ENCODE measurements at regions not wholly inside any gene's neighbourhood (a gene's known extent, or its start where the extent isn't known, plus 50 kb on each side); places are given as distances from the start of the nearest gene placed in this dataset.
"Not testable (repeated sequence)": the region's sequence is repeated elsewhere in the genome, so short reads cannot be mapped to it uniquely, and the experiment has no call there.

DNA sequence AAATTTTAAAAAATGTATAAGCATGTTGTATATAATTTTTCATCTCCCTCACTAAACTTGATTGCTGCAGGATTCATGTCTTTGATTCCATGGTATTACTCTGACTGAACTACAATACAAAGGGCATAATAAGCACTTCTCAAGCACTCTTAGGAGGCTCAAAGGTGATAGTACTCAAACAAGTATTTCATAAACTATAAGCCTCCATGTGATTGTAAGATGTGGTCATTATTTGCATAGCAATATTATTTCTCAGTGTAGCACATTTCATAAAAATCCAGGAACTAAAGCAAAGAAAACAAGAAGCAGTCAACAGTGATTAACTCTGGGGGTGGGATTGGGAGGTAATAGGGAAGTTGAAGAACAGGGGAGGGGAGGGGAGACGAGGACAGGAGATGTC, 106.2 kb upstream of the DPT start:
- Histone ChIP-seq H3K4me1 (ENCODE audit: insufficient read depth, low read length) (peaks cover 14% of the 10 kb centered on the region), H3K4me3 (ENCODE audit: low read length in 2 of 2) (no peak overlapping the region), H3K27me3 (ENCODE audit: insufficient read depth, low read length) (no peaks in the 10 kb centered on the region), H3K9me3 (ENCODE audit: control insufficient read depth in 1 of 2, low read length in 2 of 2) (no peaks in the 10 kb centered on the region), H3K27ac (ENCODE audit: low read depth, low read length) (no peak overlapping the region), H3K36me3 (ENCODE audit: insufficient read depth, low read length) (no peaks in the 10 kb centered on the region)
- peaks cover 0 to 2% (median 0%) of the 10 kb centered on the region in 8 donors for H3K9me3 Mint-ChIP-seq
- CTCF ChIA-PET (ENCODE audit: partially characterized antibody), result no interaction called here
- no peak overlapping the region for H3K27ac Mint-ChIP-seq
- intact Hi-C loops (cut with micrococcal nuclease), result no loop called here
- no peak for DNase-seq
- peaks cover 0 to 3% of the 10 kb centered on the region in 2 donors for H3K27me3 Mint-ChIP-seq
- POLR2A ChIA-PET (ENCODE audit: partially characterized antibody), result no interaction called here
- H3K4me1 Mint-ChIP-seq, result peaks cover 7 to 17% (median 11%) of the 10 kb centered on the region in 4 donors
- H3K36me3 Mint-ChIP-seq, result no peaks in the 10 kb centered on the region
- H3K4me3 Mint-ChIP-seq, result no peak overlapping the region

DNA sequence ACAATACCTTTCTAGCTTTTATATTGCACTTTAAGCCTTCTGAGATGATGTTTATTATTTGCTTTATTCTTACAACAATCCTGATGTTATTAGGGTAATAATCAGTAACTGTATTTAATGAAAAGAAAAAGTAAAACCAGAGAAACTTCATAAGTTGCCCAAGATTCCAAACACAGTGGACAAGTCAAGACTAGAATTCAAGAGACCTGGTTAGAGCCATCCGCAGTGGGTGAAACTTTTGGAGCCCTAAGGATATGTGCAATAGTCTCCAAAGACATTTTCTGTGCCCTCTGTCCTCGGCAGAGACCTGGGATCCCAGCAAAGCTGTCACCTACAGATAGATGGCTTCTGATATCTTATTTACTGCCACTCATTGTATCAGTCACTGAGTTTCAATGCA, 106.8 kb upstream of the DPT start:
- H3K4me3 ChIP-seq (ENCODE audit: low read length in 2 of 2), result no peak overlapping the region
- no peaks in the 10 kb centered on the region for H3K9me3 ChIP-seq (ENCODE audit: control insufficient read depth in 1 of 2, low read length in 2 of 2)
- H3K27me3 ChIP-seq (ENCODE audit: insufficient read depth, low read length), result no peaks in the 10 kb centered on the region
- Mint-ChIP-seq H3K27me3 (peaks cover 0 to 3% of the 10 kb centered on the region in 2 donors), H3K36me3 (no peaks in the 10 kb centered on the region), H3K4me3 (no peak overlapping the region), H3K9me3 (peaks cover 0 to 2% (median 0%) of the 10 kb centered on the region in 8 donors), H3K4me1 (peaks cover 7 to 17% (median 11%) of the 10 kb centered on the region in 4 donors), H3K27ac (no peak overlapping the region)
- no peak for DNase-seq
- H3K36me3 ChIP-seq (ENCODE audit: insufficient read depth, low read length), result no peaks in the 10 kb centered on the region
- intact Hi-C loops (cut with micrococcal nuclease), result no loop called here
- ChIA-PET CTCF (ENCODE audit: partially characterized antibody) (no interaction called here), POLR2A (ENCODE audit: partially characterized antibody) (no interaction called here)
- H3K4me1 ChIP-seq (ENCODE audit: insufficient read depth, low read length), result peaks cover 14% of the 10 kb centered on the region
- H3K27ac ChIP-seq (ENCODE audit: low read depth, low read length), result no peak overlapping the region

DNA sequence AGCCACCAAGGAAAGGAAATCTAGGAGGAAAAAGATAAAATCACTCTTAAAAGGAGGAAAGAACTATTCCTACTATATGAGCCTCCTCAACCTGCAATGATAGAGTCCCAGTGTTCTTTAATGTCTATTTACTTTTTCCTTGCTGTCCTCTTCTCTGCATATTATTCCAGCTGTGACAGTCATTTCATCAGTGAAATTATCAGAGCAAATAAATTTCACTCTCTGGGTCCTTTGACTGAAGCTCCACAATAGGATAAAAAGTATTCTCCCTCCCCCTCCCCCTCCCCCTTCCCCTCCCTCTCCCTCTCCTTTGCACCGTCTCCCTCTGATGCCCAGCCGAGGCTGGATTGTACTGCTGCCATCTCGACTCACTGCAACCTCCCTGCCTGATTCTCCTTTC, 107.5 kb upstream of the DPT start:
- CTCF ChIA-PET (ENCODE audit: partially characterized antibody), result no interaction called here
- Mint-ChIP-seq H3K27ac (no peak overlapping the region), H3K4me1 (peaks cover 7 to 17% (median 11%) of the 10 kb centered on the region in 4 donors), H3K9me3 (peaks cover 0 to 2% (median 0%) of the 10 kb centered on the region in 8 donors), H3K4me3 (no peak overlapping the region), H3K36me3 (no peaks in the 10 kb centered on the region), H3K27me3 (peaks cover 0 to 1% of the 10 kb centered on the region in 2 donors)
- Histone ChIP-seq H3K27me3 (ENCODE audit: insufficient read depth, low read length) (no peaks in the 10 kb centered on the region), H3K36me3 (ENCODE audit: insufficient read depth, low read length) (no peaks in the 10 kb centered on the region), H3K4me3 (ENCODE audit: low read length in 2 of 2) (no peak overlapping the region), H3K4me1 (ENCODE audit: insufficient read depth, low read length) (peaks cover 14% of the 10 kb centered on the region), H3K27ac (ENCODE audit: low read depth, low read length) (no peak overlapping the region), H3K9me3 (ENCODE audit: control insufficient read depth in 1 of 2, low read length in 2 of 2) (no peaks in the 10 kb centered on the region)
- intact Hi-C loops (cut with micrococcal nuclease), result no loop called here
- no peak for DNase-seq
- POLR2A ChIA-PET (ENCODE audit: partially characterized antibody), result no interaction called here

DNA sequence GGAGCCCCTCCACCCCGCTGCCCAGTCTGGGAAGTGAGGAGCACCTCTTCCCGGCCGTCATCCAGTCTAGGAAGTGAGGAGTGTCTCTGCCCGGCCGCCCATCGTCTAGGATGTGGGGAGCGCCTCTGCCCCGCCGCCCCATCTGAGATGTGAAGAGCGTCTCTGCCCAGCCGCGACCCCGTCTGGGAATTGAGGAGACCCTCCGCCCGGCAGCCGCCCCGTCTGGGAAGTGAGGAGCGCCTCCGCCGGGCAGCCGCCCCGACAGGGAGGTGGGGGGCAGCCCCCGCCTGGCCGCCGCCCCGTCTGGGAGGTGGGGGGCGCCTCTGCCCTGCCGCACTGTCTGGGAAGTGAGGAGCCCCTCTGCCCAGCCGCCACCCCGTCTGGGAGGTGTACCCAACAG, 108.2 kb upstream of the DPT start:
- peaks cover 7 to 17% (median 11%) of the 10 kb centered on the region in 4 donors for H3K4me1 Mint-ChIP-seq
- H3K27me3 ChIP-seq (ENCODE audit: insufficient read depth, low read length); POLR2A ChIA-PET (ENCODE audit: partially characterized antibody); H3K9me3 ChIP-seq (ENCODE audit: control insufficient read depth in 1 of 2, low read length in 2 of 2); DNase-seq; H3K4me3 ChIP-seq (ENCODE audit: low read length in 2 of 2); H3K36me3 Mint-ChIP-seq; H3K27ac ChIP-seq (ENCODE audit: low read depth, low read length); intact Hi-C loops (cut with micrococcal nuclease); H3K9me3 Mint-ChIP-seq; H3K36me3 ChIP-seq (ENCODE audit: insufficient read depth, low read length); CTCF ChIA-PET (ENCODE audit: partially characterized antibody); H3K27ac Mint-ChIP-seq; H3K27me3 Mint-ChIP-seq; H3K4me3 Mint-ChIP-seq: not testable (repeated sequence)
- peaks cover 14% of the 10 kb centered on the region for H3K4me1 ChIP-seq (ENCODE audit: insufficient read depth, low read length)

DNA sequence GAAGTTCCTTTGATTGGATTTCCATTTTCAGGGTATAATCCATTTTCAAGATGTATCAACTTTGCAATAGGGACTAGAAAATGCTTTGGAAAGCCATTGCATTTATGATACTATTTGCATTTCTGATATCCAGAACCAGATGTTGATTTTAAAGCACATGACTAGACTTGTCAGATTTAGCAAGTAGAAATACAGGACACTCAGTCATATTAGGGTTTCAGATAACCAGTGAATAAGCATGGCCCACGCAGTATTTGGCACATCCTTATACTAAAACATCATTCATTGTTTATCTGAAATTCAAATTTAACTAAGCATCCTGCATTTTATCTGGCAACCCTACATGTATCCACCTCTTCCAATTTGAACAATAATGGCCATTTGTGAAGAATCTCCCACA, 113.3 kb upstream of the DPT start:
- no peaks in the 10 kb centered on the region for H3K9me3 ChIP-seq (ENCODE audit: control insufficient read depth in 1 of 2, low read length in 2 of 2)
- CTCF ChIA-PET (ENCODE audit: partially characterized antibody), result no interaction called here
- Mint-ChIP-seq H3K9me3 (peaks cover 0 to 2% (median 0%) of the 10 kb centered on the region in 8 donors), H3K27ac (no peak overlapping the region), H3K27me3 (peaks cover 7 to 8% of the 10 kb centered on the region in 2 donors), H3K4me1 (no peaks in the 10 kb centered on the region), H3K36me3 (no peaks in the 10 kb centered on the region), H3K4me3 (no peak overlapping the region)
- no peak for DNase-seq
- H3K4me3 ChIP-seq (ENCODE audit: low read length in 2 of 2), result no peak overlapping the region
- intact Hi-C loops (cut with micrococcal nuclease), result no loop called here
- H3K36me3 ChIP-seq (ENCODE audit: insufficient read depth, low read length), result no peaks in the 10 kb centered on the region
- H3K27ac ChIP-seq (ENCODE audit: low read depth, low read length), result no peak overlapping the region
- no peaks in the 10 kb centered on the region for H3K4me1 ChIP-seq (ENCODE audit: insufficient read depth, low read length)
- H3K27me3 ChIP-seq (ENCODE audit: insufficient read depth, low read length), result no peaks in the 10 kb centered on the region
- POLR2A ChIA-PET (ENCODE audit: partially characterized antibody), result no interaction called here

DNA sequence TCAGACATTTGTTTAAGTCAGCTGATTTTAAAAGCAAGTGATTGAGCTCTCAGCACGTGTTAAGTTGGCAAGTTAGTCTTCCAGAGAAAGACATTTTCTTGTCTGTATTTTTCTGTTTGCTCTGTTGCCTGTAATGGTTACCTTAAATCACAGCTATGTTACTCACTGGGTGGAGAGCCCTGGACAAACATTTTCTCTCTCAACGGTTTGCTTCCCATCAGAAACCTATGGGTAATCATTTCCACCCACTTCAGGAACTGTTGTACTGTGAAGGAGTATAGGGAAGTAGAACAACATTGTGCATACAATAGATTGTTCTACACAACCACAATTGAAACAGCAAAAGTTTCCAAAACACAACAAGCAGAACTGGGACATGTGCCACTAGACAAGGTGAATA, 113.9 kb upstream of the DPT start:
- H3K27me3 Mint-ChIP-seq, result peaks cover 7 to 8% of the 10 kb centered on the region in 2 donors
- intact Hi-C loops (cut with micrococcal nuclease), result no loop called here
- Histone ChIP-seq H3K4me3 (ENCODE audit: low read length in 2 of 2) (no peak overlapping the region), H3K9me3 (ENCODE audit: control insufficient read depth in 1 of 2, low read length in 2 of 2) (no peaks in the 10 kb centered on the region), H3K36me3 (ENCODE audit: insufficient read depth, low read length) (no peaks in the 10 kb centered on the region), H3K27me3 (ENCODE audit: insufficient read depth, low read length) (no peaks in the 10 kb centered on the region), H3K4me1 (ENCODE audit: insufficient read depth, low read length) (no peaks in the 10 kb centered on the region), H3K27ac (ENCODE audit: low read depth, low read length) (no peak overlapping the region)
- ChIA-PET POLR2A (ENCODE audit: partially characterized antibody) (no interaction called here), CTCF (ENCODE audit: partially characterized antibody) (no interaction called here)
- H3K27ac Mint-ChIP-seq, result no peak overlapping the region
- H3K36me3 Mint-ChIP-seq, result no peaks in the 10 kb centered on the region
- no peak for DNase-seq
- peaks cover 0 to 2% (median 0%) of the 10 kb centered on the region in 8 donors for H3K9me3 Mint-ChIP-seq
- H3K4me1 Mint-ChIP-seq, result no peaks in the 10 kb centered on the region
- H3K4me3 Mint-ChIP-seq, result no peak overlapping the region

DNA sequence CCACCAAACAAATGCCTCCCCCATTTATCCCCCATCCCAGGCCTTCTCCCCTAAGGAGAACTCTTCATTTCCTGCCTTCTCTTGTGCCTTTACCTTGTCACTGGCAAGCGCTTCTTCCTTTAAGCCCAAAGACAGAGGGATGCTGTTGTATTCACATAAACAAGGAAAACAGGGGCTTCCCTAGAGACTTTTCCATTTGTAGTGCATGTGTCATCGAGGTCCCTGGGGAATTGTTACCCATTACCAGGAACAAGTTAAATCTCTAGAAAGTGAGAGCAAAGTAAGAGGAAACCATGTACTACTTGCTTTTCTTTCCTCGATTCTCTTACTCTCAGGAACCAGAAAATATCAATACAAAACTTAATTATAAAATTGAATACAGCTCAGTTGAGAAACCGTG, 114.4 kb upstream of the DPT start:
- peaks cover 0 to 2% (median 0%) of the 10 kb centered on the region in 8 donors for H3K9me3 Mint-ChIP-seq
- Histone ChIP-seq H3K9me3 (ENCODE audit: control insufficient read depth in 1 of 2, low read length in 2 of 2) (no peaks in the 10 kb centered on the region), H3K36me3 (ENCODE audit: insufficient read depth, low read length) (no peaks in the 10 kb centered on the region), H3K27me3 (ENCODE audit: insufficient read depth, low read length) (no peaks in the 10 kb centered on the region), H3K27ac (ENCODE audit: low read depth, low read length) (no peak overlapping the region), H3K4me1 (ENCODE audit: insufficient read depth, low read length) (no peaks in the 10 kb centered on the region), H3K4me3 (ENCODE audit: low read length in 2 of 2) (no peak overlapping the region)
- CTCF ChIA-PET (ENCODE audit: partially characterized antibody), result no interaction called here
- DNase-seq, result no peak
- no peak overlapping the region for H3K27ac Mint-ChIP-seq
- H3K4me1 Mint-ChIP-seq, result no peaks in the 10 kb centered on the region
- POLR2A ChIA-PET (ENCODE audit: partially characterized antibody), result no interaction called here
- intact Hi-C loops (cut with micrococcal nuclease), result no loop called here
- no peaks in the 10 kb centered on the region for H3K36me3 Mint-ChIP-seq
- H3K4me3 Mint-ChIP-seq, result no peak overlapping the region
- H3K27me3 Mint-ChIP-seq, result peaks cover 9 to 10% of the 10 kb centered on the region in 2 donors

DNA sequence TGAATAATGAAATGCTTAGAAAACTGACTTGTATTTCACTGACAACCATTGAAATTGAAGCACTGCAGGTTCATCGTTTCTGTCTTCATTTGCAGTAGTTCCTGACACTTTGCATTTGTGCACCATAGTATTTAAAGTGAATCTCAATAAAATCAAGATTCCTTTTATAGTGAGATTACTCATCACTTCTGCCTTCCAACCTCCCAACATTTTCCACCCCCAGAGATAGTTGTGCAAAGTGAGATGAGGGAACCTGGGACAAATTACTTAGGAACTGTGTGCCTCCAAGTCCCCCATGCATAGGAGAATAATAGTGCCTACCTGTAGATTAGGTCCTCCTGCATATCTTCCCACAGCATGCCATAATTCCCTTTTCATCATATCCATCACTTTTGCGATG, 114.9 kb upstream of the DPT start:
- intact Hi-C loops (cut with micrococcal nuclease), result no loop called here
- Histone ChIP-seq H3K4me3 (ENCODE audit: low read length in 2 of 2) (no peak overlapping the region), H3K27ac (ENCODE audit: low read depth, low read length) (no peak overlapping the region), H3K9me3 (ENCODE audit: control insufficient read depth in 1 of 2, low read length in 2 of 2) (no peaks in the 10 kb centered on the region), H3K27me3 (ENCODE audit: insufficient read depth, low read length) (no peaks in the 10 kb centered on the region), H3K36me3 (ENCODE audit: insufficient read depth, low read length) (no peaks in the 10 kb centered on the region), H3K4me1 (ENCODE audit: insufficient read depth, low read length) (no peaks in the 10 kb centered on the region)
- no peak for DNase-seq
- POLR2A ChIA-PET (ENCODE audit: partially characterized antibody), result no interaction called here
- peaks cover 0 to 2% (median 0%) of the 10 kb centered on the region in 8 donors for H3K9me3 Mint-ChIP-seq
- no peak overlapping the region for H3K4me3 Mint-ChIP-seq
- no peaks in the 10 kb centered on the region for H3K36me3 Mint-ChIP-seq
- CTCF ChIA-PET (ENCODE audit: partially characterized antibody), result no interaction called here
- no peaks in the 10 kb centered on the region for H3K4me1 Mint-ChIP-seq
- H3K27ac Mint-ChIP-seq, result no peak overlapping the region
- peaks cover 12 to 14% of the 10 kb centered on the region in 2 donors for H3K27me3 Mint-ChIP-seq

All from CD4-positive, alpha-beta memory T cell (primary cell).